Neural cell (in vitro differentiated cells): ENCODE measurements at regions not wholly inside any gene's neighbourhood (a gene's known extent, or its start where the extent isn't known, plus 50 kb on each side); places are given as distances from the start of the nearest gene placed in this dataset.

Experiments
- H2AFZ ChIP-seq: fragments of 200-600, 300-800 bp; sonication (generic), shearing (Covaris generic); 2 replicates; pipeline ENCODE4 v1.6.0; 2014; ENCODE audit warnings: low read depth, mild to moderate bottlenecking, antibody characterized with exemption, low read length, moderate library complexity
- H3F3A ChIP-seq: fragments of 200-600 bp; shearing (Covaris generic); 2 replicates; pipeline ENCODE4 v1.6.1; 2016; ENCODE audit warnings: mild to moderate bottlenecking, moderate library complexity, mixed read lengths, antibody characterized with exemption, low read length; ENCODE audit not compliant: insufficient read depth, poor library complexity, severe bottlenecking
- H3K27ac ChIP-seq: fragments of 200-600, 300-800 bp; sonication (generic), shearing (Covaris generic); 2 replicates; pipeline ENCODE4 v1.5.1; 2014; ENCODE audit warnings: mild to moderate bottlenecking, low read length, moderate library complexity
- H3K27me3 ChIP-seq: fragments of 300-800, 200-600 bp; sonication (generic), shearing (Covaris generic); 2 replicates; pipeline ENCODE4 v1.6.0; 2014; ENCODE audit warnings: mild to moderate bottlenecking, low read depth, low read length, moderate library complexity; ENCODE audit not compliant: insufficient read depth
- H3K36me3 ChIP-seq: fragments of 300-800, 200-600 bp; sonication (generic), shearing (Covaris generic); 2 replicates; pipeline ENCODE4 v1.5.1; 2014; ENCODE audit warnings: mild to moderate bottlenecking, antibody characterized with exemption, low read length, moderate library complexity; ENCODE audit not compliant: insufficient read depth
- H3K4me2 ChIP-seq: fragments of 300-800, 200-600 bp; sonication (generic), shearing (Covaris generic); 2 replicates; pipeline ENCODE4 v1.6.0; 2014; ENCODE audit warnings: mild to moderate bottlenecking, low read length
- H3K4me3 ChIP-seq: fragments of 300-800, 200-600 bp; sonication (generic), shearing (Covaris generic); 2 replicates; pipeline ENCODE4 v1.5.1; 2014; ENCODE audit warnings: mild to moderate bottlenecking, low read length, moderate library complexity
- H3K79me2 ChIP-seq: fragments of 200-600 bp; shearing (Covaris generic); replicated peaks from 2 replicates; pipeline ENCODE4 v1.6.0; 2014; ENCODE audit warnings: mild to moderate bottlenecking, low read length, moderate library complexity; ENCODE audit not compliant: insufficient read depth
- H3K9ac ChIP-seq: fragments of 300-800, 200-600 bp; sonication (generic), shearing (Covaris generic); 2 replicates; pipeline ENCODE4 v1.6.1; 2016; ENCODE audit warnings: mild to moderate bottlenecking, low read length, mixed read lengths
- H3K9me2 ChIP-seq: fragments of 200-600 bp; shearing (Covaris generic); 2 replicates; pipeline ENCODE4 v1.6.1; 2016; ENCODE audit warnings: mild to moderate bottlenecking, low read length, mixed read lengths; ENCODE audit not compliant: insufficient read depth
- H3K9me3 ChIP-seq: fragments of 200-600, 300-800 bp; sonication (generic), shearing (Covaris generic); 2 replicates; pipeline ENCODE4 v1.6.1; 2016; ENCODE audit warnings: mild to moderate bottlenecking, mixed run types, low read length, moderate library complexity, mixed read lengths
- H4K20me1 ChIP-seq: fragments of 200-600 bp; shearing (Covaris generic); 2 replicates; pipeline ENCODE4 v1.6.1; 2016; ENCODE audit warnings: mild to moderate bottlenecking, mixed run types; ENCODE audit not compliant: insufficient read depth
- CTCF ChIP-seq: fragments of 450-650 bp; IDR thresholded peaks from 2 replicates; pipeline ENCODE4 v1.5.1; 2014; ENCODE audit warnings: antibody characterized with exemption, mild to moderate bottlenecking, moderate library complexity; ENCODE audit not compliant: poor library complexity, severe bottlenecking
- EP300 ChIP-seq: fragments of 450-650 bp; conservative IDR thresholded peaks from 2 replicates; pipeline ENCODE4 v1.6.1; 2014; ENCODE audit warnings: antibody characterized with exemption, mild to moderate bottlenecking, moderate library complexity; ENCODE audit not compliant: poor library complexity, severe bottlenecking
- EZH2 ChIP-seq: fragments of 200-600, 300-800 bp; shearing (Covaris generic), sonication (generic); IDR thresholded peaks from 2 replicates; pipeline ENCODE4 v1.6.1; 2014; ENCODE audit warnings: antibody characterized with exemption, low read length, borderline replicate concordance, mild to moderate bottlenecking; ENCODE audit not compliant: insufficient read depth, poor library complexity, severe bottlenecking
- MXI1 ChIP-seq: fragments of 450-650 bp; conservative IDR thresholded peaks from 2 replicates; pipeline ENCODE4 v1.6.1; 2014; ENCODE audit warnings: antibody characterized with exemption, mild to moderate bottlenecking; ENCODE audit not compliant: poor library complexity, severe bottlenecking
- POLR2AphosphoS5 ChIP-seq: IDR thresholded peaks from 2 replicates; pipeline ENCODE4 v1.6.1; 2012
- RAD21 ChIP-seq: fragments of 450-650 bp; conservative IDR thresholded peaks from 2 replicates; pipeline ENCODE4 v1.6.1; 2014; ENCODE audit warnings: antibody characterized with exemption, mild to moderate bottlenecking, moderate library complexity
- REST ChIP-seq: IDR thresholded peaks from 2 replicates; pipeline ENCODE4 v1.6.1; 2012; ENCODE audit warnings: borderline replicate concordance
- SMC3 ChIP-seq: fragments of 450-650 bp; conservative IDR thresholded peaks from 2 replicates; pipeline ENCODE4 v1.6.1; 2014; ENCODE audit warnings: antibody characterized with exemption, mild to moderate bottlenecking, moderate library complexity; ENCODE audit not compliant: poor library complexity
- TAF1 ChIP-seq: IDR thresholded peaks from 2 replicates; pipeline ENCODE4 v1.6.1; 2012; ENCODE audit warnings: low read depth

- TF ChIP-seq SMC3 (no peak), EZH2 (no peak), EP300 (no peak), MXI1 (no peak), CTCF (no peak), POLR2AphosphoS5 (no peak), TAF1 (no peak), REST (no peak), RAD21 (no peak)
- H2AFZ ChIP-seq = no peak overlapping the region
These were observed 565.4 kb upstream of the RGS18 start for GRCh38 chr1:191592907-191593306.

GRCh38 chr1:191595170-191595569 lies 563.1 kb upstream of the RGS18 start:
- Histone ChIP-seq H3K27ac (no peak overlapping the region), H3K4me2 (no peak overlapping the region), H4K20me1 (no peaks in the 10 kb centered on the region), H3K36me3 (no peaks in the 10 kb centered on the region), H3K9me3 (no peaks in the 10 kb centered on the region), H3K27me3 (no peaks in the 10 kb centered on the region), H2AFZ (no peak overlapping the region), H3K9ac (no peak overlapping the region), H3K9me2 (no peaks in the 10 kb centered on the region), H3F3A (no peaks in the 10 kb centered on the region), H3K79me2 (no peaks in the 10 kb centered on the region), H3K4me3 (no peak overlapping the region)
- TF ChIP-seq REST = no peak
- no peak for TF ChIP-seq SMC3
- TF ChIP-seq MXI1 = no peak
- TF ChIP-seq RAD21 = no peak
- no peak for TF ChIP-seq POLR2AphosphoS5
- TF ChIP-seq CTCF = no peak
- no peak for TF ChIP-seq TAF1

More at GRCh38 chr1:191592907-191593306, 565.4 kb upstream of the RGS18 start:
- Histone ChIP-seq H3F3A (no peaks in the 10 kb centered on the region), H4K20me1 (no peaks in the 10 kb centered on the region), H3K9me2 (no peaks in the 10 kb centered on the region), H3K9ac (no peak overlapping the region), H3K79me2 (no peaks in the 10 kb centered on the region), H3K4me3 (no peak overlapping the region), H3K9me3 (no peaks in the 10 kb centered on the region), H3K27me3 (no peaks in the 10 kb centered on the region), H3K36me3 (no peaks in the 10 kb centered on the region), H3K4me2 (no peak overlapping the region), H3K27ac (no peak overlapping the region)
